ENCODE measurements at regions not wholly inside any gene's neighbourhood (a gene's known extent, or its start where the extent isn't known, plus 50 kb on each side); places are given as distances from the start of the nearest gene placed in this dataset.

- ATAC-seq: no peak
- TF ChIP-seq OSR1 (CRISPR knock-in tag; IDR thresholded peaks at IDR 0.05): no peak
- TF ChIP-seq TCF4 (CRISPR knock-in tag; IDR thresholded peaks at IDR 0.05; ENCODE audit: borderline replicate concordance): no peak
- no peak for TF ChIP-seq CSDC2 (CRISPR knock-in tag; IDR thresholded peaks at IDR 0.05)
- TF ChIP-seq RARB (CRISPR knock-in tag; IDR thresholded peaks at IDR 0.05): no peak
- TF ChIP-seq TOX (CRISPR knock-in tag; IDR thresholded peaks at IDR 0.05; ENCODE audit: borderline replicate concordance): no peak
- TF ChIP-seq BACH2 (CRISPR knock-in tag; IDR thresholded peaks at IDR 0.05; ENCODE audit: borderline replicate concordance): no peak
- TF ChIP-seq POU6F1 (CRISPR knock-in tag; IDR thresholded peaks at IDR 0.05; ENCODE audit: borderline replicate concordance, low read depth): no peak
- no peak for TF ChIP-seq ZC3H10 (CRISPR knock-in tag; IDR thresholded peaks at IDR 0.05)
- no peak for TF ChIP-seq CSRNP3 (CRISPR knock-in tag; IDR thresholded peaks at IDR 0.05)
- TF ChIP-seq ARNTL (CRISPR knock-in tag; IDR thresholded peaks at IDR 0.05; ENCODE audit: borderline replicate concordance, low read depth): no peak
- TF ChIP-seq PATZ1 (CRISPR knock-in tag; IDR thresholded peaks at IDR 0.05; ENCODE audit: borderline replicate concordance): no peak
- no peak for TF ChIP-seq ZNF70 (CRISPR knock-in tag; IDR thresholded peaks at IDR 0.05)
- no peak for TF ChIP-seq PPARA (CRISPR knock-in tag; IDR thresholded peaks at IDR 0.05; ENCODE audit: borderline replicate concordance)
- TF ChIP-seq ZNF8 (CRISPR knock-in tag; IDR thresholded peaks at IDR 0.05): no peak
- TF ChIP-seq TSHZ2 (CRISPR knock-in tag; IDR thresholded peaks at IDR 0.05): no peak
- no peak for TF ChIP-seq ZFP30 (CRISPR knock-in tag; IDR thresholded peaks at IDR 0.05)
- TF ChIP-seq ESRRG (CRISPR knock-in tag; IDR thresholded peaks at IDR 0.05): no peak
- no peak for TF ChIP-seq ZNF565 (CRISPR knock-in tag; conservative IDR thresholded peaks at IDR 0.05; ENCODE audit: low read depth)
- TF ChIP-seq CREB5 (CRISPR knock-in tag; IDR thresholded peaks at IDR 0.05; ENCODE audit: low read depth): no peak
- no peak for TF ChIP-seq GLIS3 (CRISPR knock-in tag; IDR thresholded peaks at IDR 0.05)
Observed at GRCh38 chr3:21330293-21330692, 420.7 kb downstream of the ZNF385D start.

GRCh38 chr3:21328711-21329390 is 422.2 kb downstream of the ZNF385D start:
- ATAC-seq: no peak
- TF ChIP-seq GLIS3 (CRISPR knock-in tag; IDR thresholded peaks at IDR 0.05) (no peak), BACH2 (CRISPR knock-in tag; IDR thresholded peaks at IDR 0.05; ENCODE audit: borderline replicate concordance) (no peak), ZNF8 (CRISPR knock-in tag; IDR thresholded peaks at IDR 0.05) (no peak), ZFP3 (CRISPR knock-in tag; IDR thresholded peaks at IDR 0.05) (no peak), PPARA (CRISPR knock-in tag; IDR thresholded peaks at IDR 0.05; ENCODE audit: borderline replicate concordance) (no peak), TOX (CRISPR knock-in tag; IDR thresholded peaks at IDR 0.05; ENCODE audit: borderline replicate concordance) (no peak), RARB (CRISPR knock-in tag; IDR thresholded peaks at IDR 0.05) (no peak), ZNF70 (CRISPR knock-in tag; IDR thresholded peaks at IDR 0.05) (no peak)

All from SK-N-SH treated with all-trans-retinoic acid at 6 μM for 48 hours (cell line).